Liver (tissue), 8 donors: ENCODE measurements at regions not wholly inside any gene's neighbourhood (a gene's known extent, or its start where the extent isn't known, plus 50 kb on each side); places are given as distances from the start of the nearest gene placed in this dataset.

ENCODE experiments used
- DNase-seq: peaks from one replicate; pipeline ENCODE4 v3.0.0-alpha.2; 2017; ENCODE audit warnings: low spot score
- H3K27ac ChIP-seq, 2 donors: one replicate each; pipeline ENCODE4 v1.7.0; 2013; ENCODE audit warnings: inconsistent platforms in 2 of 2, low read length in 2 of 2, control low read depth in 1 of 2, low read depth in 1 of 2, mild to moderate bottlenecking in 1 of 2
- H3K27me3 ChIP-seq, 4 donors: one replicate each; pipeline versions ENCODE4 v1.6.1 to v1.7.0; 2013; ENCODE audit warnings: low read length in 3 of 4, inconsistent platforms in 1 of 4, mild to moderate bottlenecking in 1 of 4, moderate library complexity in 1 of 4; ENCODE audit not compliant: control insufficient read depth in 4 of 4, insufficient read depth in 4 of 4
- H3K36me3 ChIP-seq, 4 donors: one replicate each; pipeline versions ENCODE4 v1.6.1 to v1.7.0; 2013; ENCODE audit warnings: low read length in 3 of 4, mild to moderate bottlenecking in 3 of 4, low read depth in 1 of 4, moderate library complexity in 1 of 4; ENCODE audit not compliant: control insufficient read depth in 4 of 4, insufficient read depth in 3 of 4
- H3K4me1 ChIP-seq, 4 donors: one replicate each; pipeline versions ENCODE4 v1.6.1 to v1.7.0; 2013; ENCODE audit warnings: low read length in 3 of 4, mild to moderate bottlenecking in 3 of 4, moderate library complexity in 1 of 4; ENCODE audit not compliant: control insufficient read depth in 4 of 4, insufficient read depth in 4 of 4
- H3K4me3 ChIP-seq, 3 donors: one replicate each; pipeline versions ENCODE4 v1.6.1 to v1.7.0; 2013; ENCODE audit warnings: low read length in 3 of 3, control low read depth in 1 of 3, low read depth in 1 of 3, mild to moderate bottlenecking in 1 of 3
- H3K9ac ChIP-seq, 2 donors: one replicate each; pipeline ENCODE4 v1.7.0; 2013; ENCODE audit warnings: low read length in 2 of 2, mild to moderate bottlenecking in 2 of 2, moderate library complexity in 2 of 2, control low read depth in 1 of 2, low read depth in 1 of 2
- H3K9me3 ChIP-seq, 4 donors: one replicate each; pipeline versions ENCODE4 v1.6.1 to v1.7.0; 2013; ENCODE audit warnings: low read length in 3 of 4; ENCODE audit not compliant: control insufficient read depth in 4 of 4
- ATF3 ChIP-seq: IDR thresholded peaks from 2 replicates; pipeline ENCODE4 v1.6.1; 2016; ENCODE audit warnings: antibody characterized with exemption
- CTCF ChIP-seq: fragments of 150-350 bp; IDR thresholded peaks from 2 replicates; pipeline ENCODE4 v1.5.1; 2017; ENCODE audit warnings: improper control_type of control experiment, low read depth, low read length; ENCODE audit not compliant: missing input control
- EGR1 ChIP-seq, 2 donors: IDR thresholded peaks; 2 replicates each; pipeline ENCODE4 v1.6.1; 2016 to 2018; ENCODE audit warnings: antibody characterized with exemption in 2 of 2, low read depth in 2 of 2
- FOXA1 ChIP-seq: IDR thresholded peaks from 2 replicates; pipeline ENCODE4 v1.6.1; 2016; ENCODE audit warnings: antibody characterized with exemption
- FOXA2 ChIP-seq: IDR thresholded peaks from 2 replicates; pipeline ENCODE4 v1.6.1; 2016; ENCODE audit warnings: antibody characterized with exemption
- GABPA ChIP-seq, 2 donors: IDR thresholded peaks in 1 of 2; conservative IDR thresholded peaks in 1 of 2; 2 replicates each; pipeline ENCODE4 v1.6.1; 2016; ENCODE audit warnings: antibody characterized with exemption in 2 of 2, mild to moderate bottlenecking in 1 of 2, moderate library complexity in 1 of 2
- HNF4A ChIP-seq, 2 donors: conservative IDR thresholded peaks; 2 replicates each; pipeline ENCODE4 v1.6.1; 2016; ENCODE audit warnings: antibody characterized with exemption in 2 of 2, mild to moderate bottlenecking in 2 of 2
- HNF4G ChIP-seq: IDR thresholded peaks from 2 replicates; pipeline ENCODE4 v1.6.1; 2016; ENCODE audit warnings: antibody characterized with exemption
- JUND ChIP-seq, 2 donors: IDR thresholded peaks; 2 replicates each; pipeline ENCODE4 v1.6.1; 2016; ENCODE audit warnings: antibody characterized with exemption in 2 of 2
- MAX ChIP-seq: IDR thresholded peaks from 2 replicates; pipeline ENCODE4 v1.6.1; 2016; ENCODE audit warnings: antibody characterized with exemption
- NR2F2 ChIP-seq: IDR thresholded peaks from 2 replicates; pipeline ENCODE4 v1.6.1; 2016; ENCODE audit warnings: antibody characterized with exemption
- RXRA ChIP-seq, 2 donors: IDR thresholded peaks; 2 replicates each; pipeline ENCODE4 v1.6.1; 2017 to 2018; ENCODE audit warnings: antibody characterized with exemption in 2 of 2, mild to moderate bottlenecking in 1 of 2
- SP1 ChIP-seq: IDR thresholded peaks from 2 replicates; pipeline ENCODE4 v1.6.1; 2018; ENCODE audit warnings: antibody characterized with exemption, mild to moderate bottlenecking
- TAF1 ChIP-seq: conservative IDR thresholded peaks from 2 replicates; pipeline ENCODE4 v1.6.1; 2016; ENCODE audit warnings: antibody characterized with exemption, mild to moderate bottlenecking
- YY1 ChIP-seq: IDR thresholded peaks from 2 replicates; pipeline ENCODE4 v1.6.1; 2016; ENCODE audit warnings: antibody characterized with exemption, mild to moderate bottlenecking
- ZBTB33 ChIP-seq: IDR thresholded peaks from 2 replicates; pipeline ENCODE4 v1.6.1; 2016; ENCODE audit warnings: antibody characterized with exemption
- WGBS: extraction: QIAGEN DNeasy Blood & Tissue Kit; methylation state at CpG from one replicate; pipeline ENCODE4 v1.1.7; 2013; 5-methylcytosine and 5-hydroxymethylcytosine counted together
- donor health status: healthy.
- donor health status: healthy.
- donor health status: healthy.
- donor health status: healthy.
- donor health status: healthy.

- TF ChIP-seq ZBTB33 (no peak), SP1 (no peak), TAF1 (no peak)
Observed at GRCh38 chr6:88456221-88456859, 290.2 kb upstream of the CNR1 start (continued).

- Histone ChIP-seq H3K9me3 (no peaks in the 10 kb centered on the region), H3K27ac (no peak overlapping the region), H3K9ac (no peak overlapping the region), H3K27me3 (peaks cover 0 to 2% (median 0%) of the 10 kb centered on the region in 4 donors), H3K4me1 (no peaks in the 10 kb centered on the region), H3K36me3 (no peaks in the 10 kb centered on the region), H3K4me3 (no peak overlapping the region)
- TF ChIP-seq FOXA1 (no peak), FOXA2 (no peak), ATF3 (no peak), YY1 (no peak), CTCF (no peak), ZBTB33 (no peak), HNF4A (conservative IDR thresholded peaks at IDR 0.05) (no peak), RXRA (IDR thresholded peaks at IDR 0.05) (no peak), MAX (no peak), HNF4G (no peak), NR2F2 (no peak), EGR1 (IDR thresholded peaks at IDR 0.05; ENCODE audit: low read depth in 2 of 2) (no peak), TAF1 (no peak), GABPA (IDR thresholded peaks at IDR 0.05 in 1 of 2, conservative IDR thresholded peaks at IDR 0.05 in 1 of 2) (no peak), JUND (IDR thresholded peaks at IDR 0.05) (no peak), SP1 (no peak)
- WGBS, result 65% methylated on average over 3 of the region's 3 CpGs
- DNase-seq, result no peak
Observed at GRCh38 chr6:88455317-88455716, 289.2 kb upstream of the CNR1 start.
